Peyer's patch (tissue), 4 donors: ENCODE measurements at regions not wholly inside any gene's neighbourhood (a gene's known extent, or its start where the extent isn't known, plus 50 kb on each side); places are given as distances from the start of the nearest gene placed in this dataset.

Experiments
- DNase-seq, 3 donors: peaks; one replicate each; pipeline ENCODE4 v3.0.0-alpha.2; 2017 to 2019
- H3K27ac ChIP-seq, 4 donors: fragments of 200-600 bp; sonication (generic); one replicate each; pipeline ENCODE4 v1.5.1; 2016 to 2019
- H3K27me3 ChIP-seq, 2 donors: fragments of 200-600 bp; sonication (generic); one replicate each; pipeline ENCODE4 v1.5.1; 2019
- H3K36me3 ChIP-seq, 3 donors: fragments of 200-600 bp; sonication (generic); one replicate each; pipeline ENCODE4 v1.5.1; 2016 to 2019
- H3K4me1 ChIP-seq, 4 donors: fragments of 200-600 bp; sonication (generic); one replicate each; pipeline ENCODE4 v1.5.1; 2016 to 2019
- H3K4me3 ChIP-seq, 4 donors: fragments of 200-600 bp; sonication (generic); 1 replicate in 3 of 4; 2 replicates in 1 of 4; pipeline ENCODE4 v1.5.1; 2016 to 2019; ENCODE audit warnings: mild to moderate bottlenecking in 1 of 4
- H3K9me3 ChIP-seq, 4 donors: fragments of 200-600 bp; sonication (generic); one replicate each; pipeline ENCODE4 v1.5.1; 2016 to 2019; ENCODE audit warnings: mild to moderate bottlenecking in 1 of 4
- CTCF ChIP-seq, 6 experiments: fragments of 450-650 bp in 4 of 6; fragments of 200-600 bp in 2 of 6; sonication (generic) in 1 of 6; IDR thresholded peaks; one replicate each; pipeline ENCODE4 v1.5.1; 2017 to 2019; ENCODE audit warnings: antibody characterized with exemption in 6 of 6, mild to moderate bottlenecking in 3 of 6, moderate library complexity in 1 of 6
- POLR2A ChIP-seq, 2 donors: fragments of 450-650 bp; IDR thresholded peaks; one replicate each; pipeline ENCODE4 v1.5.1; 2017; ENCODE audit warnings: antibody characterized with exemption in 2 of 2, mild to moderate bottlenecking in 2 of 2, moderate library complexity in 2 of 2

GRCh38 chr13:60286707-60287106 lies 110.3 kb upstream of the TDRD3 start:
- H3K9me3 ChIP-seq, result no peaks in the 10 kb centered on the region
- TF ChIP-seq POLR2A (IDR thresholded peaks at IDR 0.05) (no peak), CTCF (IDR thresholded peaks at IDR 0.05) (no peak)
- DNase-seq, result no peak

DNA sequence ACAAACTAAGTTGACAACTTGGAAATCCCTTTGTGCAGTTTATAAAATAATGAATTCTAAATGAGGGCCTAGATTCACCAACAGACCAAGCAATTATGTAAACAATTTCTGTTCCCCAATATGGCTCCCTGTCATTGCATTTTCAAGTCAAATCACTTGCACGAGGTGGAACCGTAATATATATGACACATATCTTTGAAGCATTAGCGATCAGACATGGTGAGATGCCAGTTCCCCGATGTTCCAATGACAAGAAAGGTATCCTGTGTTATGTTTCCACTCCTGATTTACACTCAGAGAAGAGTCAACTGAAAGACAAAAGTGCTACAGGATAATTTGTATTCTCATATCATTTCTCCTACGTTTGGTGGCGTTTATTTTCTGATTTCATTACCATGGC lies 108.5 kb upstream of the TDRD3 start:
- H3K27ac ChIP-seq, result no peak overlapping the region
- no peaks in the 10 kb centered on the region for H3K9me3 ChIP-seq
- no peak overlapping the region for H3K4me3 ChIP-seq
- H3K27me3 ChIP-seq, result no peaks in the 10 kb centered on the region
- no peaks in the 10 kb centered on the region for H3K4me1 ChIP-seq
- no peak for DNase-seq
- no peak for TF ChIP-seq CTCF (IDR thresholded peaks at IDR 0.05)
- no peak for TF ChIP-seq POLR2A (IDR thresholded peaks at IDR 0.05)
- H3K36me3 ChIP-seq, result no peaks in the 10 kb centered on the region

More at GRCh38 chr13:60286707-60287106, 110.3 kb upstream of the TDRD3 start:
- H3K27me3 ChIP-seq, result no peaks in the 10 kb centered on the region
- H3K4me1 ChIP-seq, result no peaks in the 10 kb centered on the region
- H3K4me3 ChIP-seq, result no peak overlapping the region
- H3K36me3 ChIP-seq, result no peaks in the 10 kb centered on the region
- no peak overlapping the region for H3K27ac ChIP-seq

DNA sequence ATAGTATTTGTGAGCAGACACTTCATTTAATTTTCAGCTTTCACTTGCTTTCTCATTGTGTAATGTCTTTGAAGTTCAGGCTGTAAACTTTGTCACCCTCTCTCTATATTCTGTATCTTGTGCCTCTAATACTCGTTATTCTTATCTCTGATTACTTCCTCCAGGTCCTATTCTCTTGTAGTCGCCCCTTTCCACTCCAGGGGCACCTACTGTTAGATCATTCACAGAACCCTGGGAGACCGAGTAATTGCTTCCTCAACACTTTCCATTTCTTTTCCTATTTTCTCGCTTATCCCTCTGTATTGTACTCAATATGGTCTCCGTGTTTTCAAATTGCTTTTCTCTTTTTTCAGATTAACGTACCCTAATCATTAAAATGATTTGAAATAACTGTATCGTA lies 93.9 kb upstream of the TDRD3 start:
- no peak for DNase-seq
- Histone ChIP-seq H3K4me1 (no peaks in the 10 kb centered on the region), H3K36me3 (no peaks in the 10 kb centered on the region), H3K27ac (no peak overlapping the region), H3K9me3 (no peaks in the 10 kb centered on the region), H3K27me3 (no peaks in the 10 kb centered on the region), H3K4me3 (no peak overlapping the region)
- TF ChIP-seq POLR2A (IDR thresholded peaks at IDR 0.05), result no peak
- no peak for TF ChIP-seq CTCF (IDR thresholded peaks at IDR 0.05)

DNA sequence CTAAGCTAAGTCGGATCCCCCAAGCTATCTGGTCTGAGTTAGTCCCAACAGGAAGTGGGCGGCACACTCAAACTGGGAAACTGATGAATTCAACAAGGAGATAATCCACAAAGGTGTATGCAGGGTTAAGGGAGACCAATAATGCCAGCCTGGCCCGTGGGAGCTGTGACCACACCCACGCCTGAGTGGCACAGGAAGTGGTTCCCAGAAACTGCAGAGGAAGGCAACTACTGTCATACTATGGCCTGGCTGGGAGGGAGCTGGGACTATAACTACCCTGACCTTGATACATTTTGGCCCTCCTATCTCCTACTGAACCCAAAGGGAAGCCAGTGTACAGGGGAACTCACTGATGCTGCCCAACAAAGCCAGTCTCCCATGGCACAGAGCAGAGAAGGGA lies 85.5 kb upstream of the TDRD3 start:
- Histone ChIP-seq H3K27ac (no peak overlapping the region), H3K4me3 (no peak overlapping the region), H3K36me3 (no peaks in the 10 kb centered on the region), H3K4me1 (no peaks in the 10 kb centered on the region), H3K27me3 (no peaks in the 10 kb centered on the region), H3K9me3 (no peaks in the 10 kb centered on the region)
- no peak for TF ChIP-seq POLR2A (IDR thresholded peaks at IDR 0.05)
- TF ChIP-seq CTCF (IDR thresholded peaks at IDR 0.05), result no peak
- no peak for DNase-seq

- no peak overlapping the region for H3K27ac ChIP-seq
- no peak for DNase-seq
- H3K4me3 ChIP-seq, result no peak overlapping the region
- H3K4me1 ChIP-seq, result no peaks in the 10 kb centered on the region
- H3K36me3 ChIP-seq, result no peaks in the 10 kb centered on the region
- H3K9me3 ChIP-seq, result no peaks in the 10 kb centered on the region
- no peaks in the 10 kb centered on the region for H3K27me3 ChIP-seq
- TF ChIP-seq CTCF (IDR thresholded peaks at IDR 0.05) (no peak), POLR2A (IDR thresholded peaks at IDR 0.05) (no peak)
These were observed 84.0 kb upstream of the TDRD3 start for GRCh38 chr13:60312851-60313505.

GRCh38 chr13:60318186-60318585 lies 78.8 kb upstream of the TDRD3 start:
- Histone ChIP-seq H3K27ac (no peak overlapping the region), H3K4me1 (no peaks in the 10 kb centered on the region), H3K4me3 (no peak overlapping the region), H3K36me3 (no peaks in the 10 kb centered on the region), H3K27me3 (no peaks in the 10 kb centered on the region), H3K9me3 (no peaks in the 10 kb centered on the region)
- TF ChIP-seq POLR2A (IDR thresholded peaks at IDR 0.05) (no peak), CTCF (IDR thresholded peaks at IDR 0.05) (no peak)
- DNase-seq, result no peak
